ENCODE measurements at regions not wholly inside any gene's neighbourhood (a gene's known extent, or its start where the extent isn't known, plus 50 kb on each side); places are given as distances from the start of the nearest gene placed in this dataset.

GRCh38 chr11:45513821-45514340, 151.5 kb downstream of the CHST1 start:
- no peak for DNase-seq

GRCh38 chr11:45512471-45513148, 152.8 kb downstream of the CHST1 start:
- DNase-seq, result no peak

DNA sequence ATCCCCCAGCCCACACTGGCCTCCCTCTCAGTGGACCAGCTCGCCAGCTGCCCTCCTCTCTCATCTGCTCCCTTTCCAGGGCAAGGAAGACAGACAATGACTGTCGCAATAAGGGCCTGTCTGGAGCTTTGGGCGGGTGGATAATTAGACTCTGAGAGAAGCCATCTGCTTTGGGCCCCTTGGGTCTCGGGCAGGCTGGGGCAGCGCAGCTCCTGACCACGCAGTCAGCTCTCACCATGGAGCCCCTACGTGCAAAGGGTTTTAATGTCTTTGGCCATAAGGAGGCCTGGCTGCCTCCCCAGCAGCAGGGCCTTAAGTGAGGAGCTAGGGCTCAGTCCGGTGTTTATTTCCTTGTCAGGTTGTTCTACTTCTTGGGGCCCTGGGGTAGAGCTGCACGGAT, 153.9 kb downstream of the CHST1 start:
- DNase-seq, result no peak

DNA sequence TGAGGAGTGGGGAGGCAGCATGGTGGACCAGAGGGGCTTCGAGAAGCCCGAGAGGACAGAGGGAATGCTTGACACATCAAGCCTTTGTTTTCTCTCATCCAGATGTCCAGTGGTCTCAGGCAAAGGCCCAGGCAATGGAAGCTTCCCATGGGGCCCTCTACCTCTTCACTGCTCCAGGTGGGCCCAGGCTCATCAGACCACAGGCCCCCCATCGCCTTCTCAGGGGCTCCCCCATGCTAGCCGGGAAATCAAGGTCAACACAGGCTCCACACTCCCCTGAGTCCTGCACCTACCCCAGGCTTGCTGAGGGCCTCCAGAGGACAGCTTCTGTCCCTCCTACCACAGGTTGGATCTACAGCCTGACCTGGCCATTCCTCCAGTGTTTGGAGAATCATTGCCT, 157.5 kb downstream of the CHST1 start:
- DNase-seq, result no peak

DNA sequence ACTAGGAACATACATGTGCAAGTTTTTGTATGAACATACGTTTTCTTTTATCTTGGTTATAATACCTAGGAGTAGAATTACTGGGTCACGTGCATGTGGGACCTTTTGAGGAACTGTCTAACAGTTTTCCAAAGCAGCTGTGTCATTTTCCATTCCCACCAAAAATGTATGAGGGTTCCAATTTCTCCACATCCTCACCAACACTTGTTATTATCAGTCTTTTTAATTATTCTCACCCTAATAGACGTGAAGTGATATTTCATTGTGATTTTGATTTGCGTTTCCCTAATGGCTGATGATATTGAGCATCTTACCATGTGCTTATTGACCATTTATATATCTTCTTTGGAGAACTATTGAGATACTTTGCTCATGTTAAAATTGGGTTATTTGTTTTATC, 162.1 kb downstream of the CHST1 start:
- no peak for DNase-seq

GRCh38 chr11:45502226-45502545, 163.2 kb downstream of the CHST1 start:
- DNase-seq, result no peak

- no peak for DNase-seq
These were observed 163.8 kb downstream of the CHST1 start for GRCh38 chr11:45501392-45502225.

DNA sequence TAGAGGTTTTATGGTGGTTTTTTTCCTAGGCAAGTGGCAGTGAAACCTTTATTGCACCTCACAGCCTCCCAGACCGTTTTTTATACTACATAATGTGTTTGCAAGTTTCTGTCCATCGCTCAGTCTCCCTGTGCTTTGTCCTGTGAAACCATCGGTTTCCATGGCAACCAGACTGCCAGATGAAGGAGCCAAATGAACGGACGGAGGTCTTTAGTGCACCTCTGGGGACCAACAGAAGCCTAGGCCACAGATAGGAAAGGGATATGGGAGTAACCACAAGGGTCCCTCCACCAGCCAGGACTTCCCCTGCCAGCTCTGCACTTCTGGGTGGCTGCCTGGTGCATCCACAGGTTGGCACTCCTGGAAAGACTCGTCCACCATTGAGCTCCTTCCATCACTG, 165.0 kb downstream of the CHST1 start:
- DNase-seq, result no peak

- DNase-seq, result no peak
These were observed 170.7 kb downstream of the CHST1 start for GRCh38 chr11:45494738-45495137.

- no peak for DNase-seq
These were observed 176.0 kb downstream of the CHST1 start for GRCh38 chr11:45489281-45489905.

- DNase-seq, result no peak
These were observed 179.0 kb downstream of the CHST1 start for GRCh38 chr11:45486461-45486860.

DNA sequence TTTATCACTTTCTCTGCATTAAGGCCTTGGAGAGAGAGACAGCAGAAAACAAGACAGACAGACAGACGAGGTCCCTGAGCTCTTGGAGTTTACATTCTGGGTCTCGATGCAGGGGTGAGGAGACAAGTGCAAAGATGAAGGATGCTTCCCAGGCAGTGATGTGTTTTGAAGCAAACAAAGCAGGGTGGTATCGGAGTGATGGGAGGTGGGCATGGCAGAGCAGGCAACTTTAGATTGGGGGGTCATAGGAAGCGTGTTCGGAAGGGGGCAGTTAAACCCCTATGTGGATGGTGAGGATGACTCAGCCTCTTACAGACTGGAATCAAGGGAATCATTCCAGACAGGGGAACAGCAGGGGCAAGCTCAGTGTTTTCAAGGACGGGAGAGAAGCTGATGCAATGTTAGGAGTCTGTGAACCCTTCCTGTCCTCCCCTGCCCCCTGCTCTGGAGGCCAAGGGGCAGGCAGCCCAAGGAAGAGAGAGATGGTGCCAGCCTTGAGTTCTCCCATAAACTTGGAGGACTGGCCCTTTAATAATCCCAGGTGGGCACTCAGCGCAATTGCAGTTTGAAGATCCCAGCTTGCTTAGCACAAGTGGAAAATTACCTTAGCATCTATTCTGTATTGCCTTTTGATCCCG, 180.2 kb downstream of the CHST1 start:
- DNase-seq, result no peak

GRCh38 chr11:45484326-45484883, 181.0 kb downstream of the CHST1 start:
- no peak for DNase-seq

DNA sequence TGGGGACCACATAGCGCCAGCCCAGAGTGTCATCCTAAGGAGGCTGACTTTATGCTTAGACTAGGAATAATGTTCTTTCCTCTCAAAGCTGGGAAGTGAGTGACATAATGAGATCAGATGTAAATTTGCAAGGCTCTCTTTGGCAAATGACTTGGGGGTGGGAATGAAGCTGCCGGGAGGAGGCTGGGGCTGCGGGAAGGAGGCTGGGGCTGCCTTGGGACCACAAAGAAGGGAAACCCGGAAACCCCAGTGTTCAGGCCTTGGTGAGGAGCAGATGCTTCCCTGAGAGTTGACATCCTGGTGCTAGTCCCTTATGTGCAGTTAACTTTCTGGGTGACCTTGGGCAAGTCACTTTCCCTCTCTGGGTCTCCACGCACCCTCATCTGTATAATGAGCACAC, 182.0 kb downstream of the CHST1 start:
- DNase-seq, result no peak

- no peak for DNase-seq
These were observed 183.1 kb downstream of the CHST1 start for GRCh38 chr11:45482331-45482730.

DNA sequence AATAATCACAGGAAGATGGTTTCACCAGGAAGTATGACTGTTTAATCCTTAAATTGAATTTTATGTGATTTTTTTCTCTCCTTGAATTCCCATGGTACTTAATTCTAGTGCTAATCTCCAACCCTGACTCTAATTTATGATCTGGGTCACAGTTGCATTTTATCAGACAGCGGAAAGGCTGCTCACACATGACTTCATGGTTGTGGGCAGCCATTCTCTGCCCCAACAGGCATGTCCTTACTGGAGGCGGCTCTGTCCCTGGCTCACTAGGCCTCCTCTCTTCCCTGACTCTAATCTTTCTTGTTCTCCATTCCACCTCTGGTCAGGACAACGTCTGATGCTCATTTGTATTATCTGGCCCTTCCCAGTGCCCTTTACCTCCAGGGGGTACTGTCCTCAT, 184.4 kb downstream of the CHST1 start:
- DNase-seq, result no peak

DNA sequence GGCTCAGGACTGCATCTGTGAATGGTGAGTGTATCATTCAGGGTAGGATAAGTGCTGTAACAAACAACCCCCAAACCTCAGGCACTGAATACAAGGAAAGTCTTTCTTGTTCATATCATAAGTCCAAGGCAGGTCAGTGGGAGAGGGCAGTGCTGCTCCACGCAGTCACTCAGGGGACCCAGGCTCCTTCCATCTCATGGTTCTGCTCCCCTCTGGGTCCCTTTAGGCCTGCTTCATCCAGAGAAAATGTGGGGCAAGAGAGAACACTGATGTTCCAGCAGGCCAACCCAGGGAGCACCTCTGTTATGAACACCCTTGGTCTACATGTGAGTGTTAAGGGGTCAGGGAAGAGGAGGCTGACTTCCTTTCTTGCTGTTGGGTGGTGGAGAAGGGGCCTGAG, 187.8 kb downstream of the CHST1 start:
- DNase-seq, result no peak

- no peak for DNase-seq
These were observed 189.3 kb downstream of the CHST1 start for GRCh38 chr11:45476126-45476525.

GRCh38 chr11:45475173-45475572, 189.0 kb upstream of the SYT13 start:
- no peak for DNase-seq

GRCh38 chr11:45473341-45473895, 187.3 kb upstream of the SYT13 start:
- DNase-seq, result no peak

DNA sequence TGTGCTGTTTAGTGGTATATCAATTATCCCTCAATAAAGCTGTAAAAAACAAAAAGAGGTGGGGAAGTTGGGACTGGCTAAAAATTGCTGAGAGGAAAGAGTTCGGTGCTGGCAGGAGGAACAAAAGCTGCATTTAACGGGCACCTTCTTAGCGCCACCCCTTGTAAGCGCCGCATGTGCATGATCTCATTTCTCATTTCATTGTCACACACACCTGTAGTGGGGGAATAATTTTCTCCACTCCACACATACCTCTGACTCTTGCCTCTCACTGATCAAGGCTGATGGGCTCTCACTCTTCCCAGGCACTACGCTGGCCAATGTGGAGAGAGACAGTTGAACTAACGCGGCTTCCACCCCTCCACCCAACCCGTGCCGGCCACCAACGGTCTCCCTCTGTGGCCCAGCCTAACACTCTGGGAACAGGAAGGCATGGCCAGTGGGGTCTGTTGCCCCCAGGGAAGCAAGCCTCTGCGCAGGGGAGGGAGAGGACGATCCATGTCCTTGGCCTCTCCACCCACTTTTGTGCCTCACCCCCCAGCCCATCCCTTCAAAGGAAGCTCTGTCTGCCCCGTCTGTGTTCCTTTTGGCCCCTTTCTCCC, 186.7 kb upstream of the SYT13 start:
- DNase-seq, result no peak

DNA sequence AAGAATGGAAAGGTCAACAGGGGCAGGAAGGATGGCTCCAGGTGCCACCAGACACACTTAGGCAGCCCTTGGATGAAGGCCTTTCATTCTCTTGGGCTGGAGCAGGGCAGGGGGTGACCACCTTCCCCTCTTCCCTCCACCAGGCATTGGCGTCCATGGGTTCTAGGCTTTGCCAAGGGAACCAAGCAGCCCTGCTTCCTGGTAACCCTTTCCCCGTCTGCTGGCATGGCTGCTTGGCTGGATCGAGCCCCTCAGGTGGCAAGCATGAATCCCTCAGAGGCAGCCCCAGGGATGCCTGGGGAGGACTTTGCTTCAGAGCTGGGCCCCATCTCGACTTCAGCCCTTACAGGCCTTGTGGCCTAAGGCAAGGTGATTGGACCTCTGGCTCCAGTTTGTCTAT, 185.1 kb upstream of the SYT13 start:
- no peak for DNase-seq

- no peak for DNase-seq
These were observed 184.6 kb upstream of the SYT13 start for GRCh38 chr11:45470794-45471167.
